NB4 (cell line): ENCODE measurements at regions not wholly inside any gene's neighbourhood (a gene's known extent, or its start where the extent isn't known, plus 50 kb on each side); places are given as distances from the start of the nearest gene placed in this dataset.

Source experiments
- MYC ChIP-seq: IDR thresholded peaks from 2 replicates; pipeline ENCODE4 v1.6.1; 2011; ENCODE audit warnings: low read depth, low read length
- POLR2A ChIP-seq: IDR thresholded peaks from 2 replicates; pipeline ENCODE4 v1.6.1; 2011; ENCODE audit warnings: mild to moderate bottlenecking; ENCODE audit not compliant: insufficient read length; ENCODE audit errors: extremely low read depth
- TF ChIP-seq, protein P1 (sequence below): IDR thresholded peaks from one replicate; pipeline ENCODE4 v1.5.1; 2012; ENCODE audit warnings: low read depth, low read length

DNA sequence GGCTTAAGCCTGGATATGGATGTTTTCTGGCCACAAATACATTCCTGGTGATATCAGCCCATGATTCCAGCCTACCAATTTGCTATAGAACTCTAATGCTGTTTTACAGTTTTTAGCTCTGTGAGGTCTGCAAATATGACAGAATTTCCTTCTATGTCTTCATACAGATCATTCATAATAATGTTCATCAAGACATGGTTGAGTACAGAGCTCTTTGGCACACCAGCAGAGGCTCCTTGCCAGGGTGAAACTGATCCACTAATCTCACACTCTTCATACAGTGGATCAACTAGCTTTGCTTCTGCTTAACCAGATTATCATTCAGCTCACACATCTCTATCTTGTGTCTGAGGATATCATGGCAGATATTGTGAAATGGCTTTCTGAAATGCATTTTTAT lies 672.1 kb downstream of the STK39 start:
- TF ChIP-seq, protein P1, sequence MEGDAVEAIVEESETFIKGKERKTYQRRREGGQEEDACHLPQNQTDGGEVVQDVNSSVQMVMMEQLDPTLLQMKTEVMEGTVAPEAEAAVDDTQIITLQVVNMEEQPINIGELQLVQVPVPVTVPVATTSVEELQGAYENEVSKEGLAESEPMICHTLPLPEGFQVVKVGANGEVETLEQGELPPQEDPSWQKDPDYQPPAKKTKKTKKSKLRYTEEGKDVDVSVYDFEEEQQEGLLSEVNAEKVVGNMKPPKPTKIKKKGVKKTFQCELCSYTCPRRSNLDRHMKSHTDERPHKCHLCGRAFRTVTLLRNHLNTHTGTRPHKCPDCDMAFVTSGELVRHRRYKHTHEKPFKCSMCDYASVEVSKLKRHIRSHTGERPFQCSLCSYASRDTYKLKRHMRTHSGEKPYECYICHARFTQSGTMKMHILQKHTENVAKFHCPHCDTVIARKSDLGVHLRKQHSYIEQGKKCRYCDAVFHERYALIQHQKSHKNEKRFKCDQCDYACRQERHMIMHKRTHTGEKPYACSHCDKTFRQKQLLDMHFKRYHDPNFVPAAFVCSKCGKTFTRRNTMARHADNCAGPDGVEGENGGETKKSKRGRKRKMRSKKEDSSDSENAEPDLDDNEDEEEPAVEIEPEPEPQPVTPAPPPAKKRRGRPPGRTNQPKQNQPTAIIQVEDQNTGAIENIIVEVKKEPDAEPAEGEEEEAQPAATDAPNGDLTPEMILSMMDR, result no peak
- TF ChIP-seq POLR2A, result no peak
- TF ChIP-seq MYC, result no peak
